ENCODE measurements at regions not wholly inside any gene's neighbourhood (a gene's known extent, or its start where the extent isn't known, plus 50 kb on each side); places are given as distances from the start of the nearest gene placed in this dataset.

DNA sequence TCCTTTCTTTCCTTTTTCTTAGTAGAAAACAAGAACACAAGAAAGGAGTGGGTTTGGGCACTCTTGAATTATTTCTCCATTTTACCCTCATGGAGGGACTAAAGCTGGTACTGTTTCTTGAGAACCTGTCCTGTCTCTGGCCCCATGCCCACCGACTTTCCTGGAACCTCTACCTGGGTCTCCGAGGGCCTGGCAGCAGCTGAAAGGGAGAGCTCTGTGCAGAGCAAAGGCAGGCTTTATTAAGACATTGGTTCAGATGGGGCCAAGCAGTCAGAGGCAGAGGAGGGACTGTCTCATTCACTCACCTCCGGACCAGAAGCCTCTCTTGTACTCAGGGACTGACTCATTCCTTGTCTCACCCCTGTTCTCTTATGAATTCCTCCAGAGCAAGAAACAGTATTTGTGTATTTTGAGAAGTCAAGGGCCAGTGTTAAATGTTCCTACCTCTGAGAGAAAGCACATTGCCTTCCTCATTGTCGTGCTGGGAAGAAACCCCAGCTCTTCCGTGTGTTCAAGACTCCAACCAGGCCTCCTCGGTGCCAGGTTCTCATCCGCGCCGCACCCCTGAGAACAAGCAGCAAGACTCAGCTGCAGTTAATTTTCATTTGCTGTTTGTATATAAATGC lies 201.9 kb upstream of the NT5C1B start:
- TF ChIP-seq, protein P1, sequence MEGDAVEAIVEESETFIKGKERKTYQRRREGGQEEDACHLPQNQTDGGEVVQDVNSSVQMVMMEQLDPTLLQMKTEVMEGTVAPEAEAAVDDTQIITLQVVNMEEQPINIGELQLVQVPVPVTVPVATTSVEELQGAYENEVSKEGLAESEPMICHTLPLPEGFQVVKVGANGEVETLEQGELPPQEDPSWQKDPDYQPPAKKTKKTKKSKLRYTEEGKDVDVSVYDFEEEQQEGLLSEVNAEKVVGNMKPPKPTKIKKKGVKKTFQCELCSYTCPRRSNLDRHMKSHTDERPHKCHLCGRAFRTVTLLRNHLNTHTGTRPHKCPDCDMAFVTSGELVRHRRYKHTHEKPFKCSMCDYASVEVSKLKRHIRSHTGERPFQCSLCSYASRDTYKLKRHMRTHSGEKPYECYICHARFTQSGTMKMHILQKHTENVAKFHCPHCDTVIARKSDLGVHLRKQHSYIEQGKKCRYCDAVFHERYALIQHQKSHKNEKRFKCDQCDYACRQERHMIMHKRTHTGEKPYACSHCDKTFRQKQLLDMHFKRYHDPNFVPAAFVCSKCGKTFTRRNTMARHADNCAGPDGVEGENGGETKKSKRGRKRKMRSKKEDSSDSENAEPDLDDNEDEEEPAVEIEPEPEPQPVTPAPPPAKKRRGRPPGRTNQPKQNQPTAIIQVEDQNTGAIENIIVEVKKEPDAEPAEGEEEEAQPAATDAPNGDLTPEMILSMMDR (IDR thresholded peaks at IDR 0.05; ENCODE audit: insufficient read depth, low read length): no peak
- no peak for TF ChIP-seq POLR2AphosphoS5 (IDR thresholded peaks at IDR 0.05; ENCODE audit: low read depth)
